ENCODE measurements at regions not wholly inside any gene's neighbourhood (a gene's known extent, or its start where the extent isn't known, plus 50 kb on each side); places are given as distances from the start of the nearest gene placed in this dataset.

DNA sequence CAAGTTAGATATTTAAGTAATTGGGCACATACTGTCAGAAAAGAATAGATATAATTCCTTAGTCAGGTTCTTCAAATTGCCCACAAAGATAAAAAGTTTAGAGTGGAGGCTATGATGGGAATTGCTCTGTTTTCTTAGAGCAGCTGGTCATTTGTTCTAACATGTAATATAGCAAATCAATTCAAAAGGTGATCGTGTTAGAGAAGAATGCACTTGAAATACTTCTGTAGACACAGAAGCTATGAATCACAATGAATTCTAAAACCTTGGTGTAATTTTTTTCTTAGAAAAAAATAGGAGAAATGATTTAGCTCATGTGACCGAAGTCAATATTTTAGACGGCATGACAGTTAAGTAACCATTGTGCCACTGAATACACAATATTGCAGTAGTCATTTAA lies 918.1 kb upstream of the LRATD1 start:
- TF ChIP-seq, protein P1, sequence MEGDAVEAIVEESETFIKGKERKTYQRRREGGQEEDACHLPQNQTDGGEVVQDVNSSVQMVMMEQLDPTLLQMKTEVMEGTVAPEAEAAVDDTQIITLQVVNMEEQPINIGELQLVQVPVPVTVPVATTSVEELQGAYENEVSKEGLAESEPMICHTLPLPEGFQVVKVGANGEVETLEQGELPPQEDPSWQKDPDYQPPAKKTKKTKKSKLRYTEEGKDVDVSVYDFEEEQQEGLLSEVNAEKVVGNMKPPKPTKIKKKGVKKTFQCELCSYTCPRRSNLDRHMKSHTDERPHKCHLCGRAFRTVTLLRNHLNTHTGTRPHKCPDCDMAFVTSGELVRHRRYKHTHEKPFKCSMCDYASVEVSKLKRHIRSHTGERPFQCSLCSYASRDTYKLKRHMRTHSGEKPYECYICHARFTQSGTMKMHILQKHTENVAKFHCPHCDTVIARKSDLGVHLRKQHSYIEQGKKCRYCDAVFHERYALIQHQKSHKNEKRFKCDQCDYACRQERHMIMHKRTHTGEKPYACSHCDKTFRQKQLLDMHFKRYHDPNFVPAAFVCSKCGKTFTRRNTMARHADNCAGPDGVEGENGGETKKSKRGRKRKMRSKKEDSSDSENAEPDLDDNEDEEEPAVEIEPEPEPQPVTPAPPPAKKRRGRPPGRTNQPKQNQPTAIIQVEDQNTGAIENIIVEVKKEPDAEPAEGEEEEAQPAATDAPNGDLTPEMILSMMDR (IDR thresholded peaks at IDR 0.05) = no peak
- TF ChIP-seq POLR2A (IDR thresholded peaks at IDR 0.05) = no peak

All from right lobe of liver (tissue), 4 donors.